D721Med (cell line): ENCODE measurements at regions not wholly inside any gene's neighbourhood (a gene's known extent, or its start where the extent isn't known, plus 50 kb on each side); places are given as distances from the start of the nearest gene placed in this dataset.

Source experiments
- DNase-seq: peaks from one replicate; pipeline ENCODE4 v3.0.0; 2011; ENCODE audit warnings: low spot score; ENCODE audit not compliant: insufficient read length
- FAIRE-seq: peaks from 2 replicates; lab custom pipeline; 2011; peaks lifted over from hg19 to GRCh38; lab: Jason Lieb, UNC
- CTCF ChIP-seq: IDR thresholded peaks from 2 replicates; pipeline ENCODE4 v1.5.1; 2012; ENCODE audit warnings: mild to moderate bottlenecking, control low read depth; ENCODE audit not compliant: insufficient read depth; ENCODE audit errors: missing control alignments

- FAIRE-seq, result no peak
- DNase-seq, result no peak
- no peak for TF ChIP-seq CTCF
These were observed 132.6 kb upstream of the FSTL4 start for GRCh38 chr5:133744960-133745308.

GRCh38 chr5:133744051-133744959 lies 132.0 kb upstream of the FSTL4 start:
- DNase-seq (no peak), FAIRE-seq (no peak)
- no peak for TF ChIP-seq CTCF

GRCh38 chr5:133742431-133742988 lies 130.2 kb upstream of the FSTL4 start:
- FAIRE-seq, result no peak
- TF ChIP-seq CTCF, result no peak
- DNase-seq, result no peak

- FAIRE-seq, result no peak
These were observed 129.5 kb upstream of the FSTL4 start for GRCh38 chr5:133741818-133742355.

GRCh38 chr5:133741396-133741795 lies 129.1 kb upstream of the FSTL4 start:
- DNase-seq, result no peak
- no peak for TF ChIP-seq CTCF
- no peak for FAIRE-seq

More at GRCh38 chr5:133741818-133742355, 129.5 kb upstream of the FSTL4 start:
- no peak for TF ChIP-seq CTCF
- no peak for DNase-seq

GRCh38 chr5:133739181-133739780 lies 126.9 kb upstream of the FSTL4 start:
- no peak for TF ChIP-seq CTCF
- DNase-seq (no peak), FAIRE-seq (no peak)
